ENCODE measurements at regions not wholly inside any gene's neighbourhood (a gene's known extent, or its start where the extent isn't known, plus 50 kb on each side); places are given as distances from the start of the nearest gene placed in this dataset.

- no peak for TF ChIP-seq CTCF (IDR thresholded peaks at IDR 0.05)
- Histone ChIP-seq H3K36me3 (replicated peaks in 1 of 2; ENCODE audit: control insufficient read depth in 1 of 2, insufficient read depth in 2 of 2, low read length in 2 of 2) (no peaks in the 10 kb centered on the region), H3K4me3 (replicated peaks in 1 of 3; ENCODE audit: low read depth in 2 of 3, low read length in 3 of 3) (no peak overlapping the region), H3K9ac (ENCODE audit: insufficient read depth, low read length, poor library complexity, severe bottlenecking) (no peak overlapping the region), H3K27ac (ENCODE audit: low read depth in 1 of 2, low read length in 2 of 2) (no peak overlapping the region), H3K4me1 (ENCODE audit: control insufficient read depth in 1 of 2, insufficient read depth in 2 of 2, low read length in 2 of 2) (no peaks in the 10 kb centered on the region), H2AFZ (ENCODE audit: insufficient read depth, low read depth, low read length, poor library complexity, severe bottlenecking) (no peak overlapping the region), H3K4me2 (replicated peaks; ENCODE audit: extremely low read depth, low read length, poor library complexity, severe bottlenecking) (no peak overlapping the region), H3K9me3 (replicated peaks in 1 of 2; ENCODE audit: control insufficient read depth in 1 of 2, insufficient read depth in 1 of 2, low read length in 2 of 2) (no peaks in the 10 kb centered on the region), H3K27me3 (ENCODE audit: control insufficient read depth in 2 of 2, insufficient read depth in 2 of 2, low read length in 2 of 2) (no peaks in the 10 kb centered on the region), H4K20me1 (ENCODE audit: insufficient read depth, low read length) (no peaks in the 10 kb centered on the region), H3K79me2 (ENCODE audit: insufficient read depth, low read length) (no peaks in the 10 kb centered on the region)
- intact Hi-C loops (cut with micrococcal nuclease): no loop called here
- Mint-ChIP-seq H3K4me3 (no peak overlapping the region), H3K4me1 (no peaks in the 10 kb centered on the region), H3K27me3 (ENCODE audit: low read depth in 3 of 3) (peaks cover 5 to 7% (median 5%) of the 10 kb centered on the region in 3 donors), H3K27ac (no peak overlapping the region), H3K36me3 (no peaks in the 10 kb centered on the region), H3K9me3 (peaks cover 0 to 4% (median 2%) of the 10 kb centered on the region in 7 donors)
- DNase-seq: no peak
- 87% methylated on average over 15 of the region's 15 CpGs for whole genome bisulfite sequencing (ENCODE audit: insufficient coverage)
Measured at GRCh38 chr16:86432691-86433090, 77.6 kb upstream of the FOXF1 start.

GRCh38 chr16:86436466-86437185 is 73.7 kb upstream of the FOXF1 start:
- H3K27me3 Mint-ChIP-seq (ENCODE audit: low read depth in 3 of 3): peaks cover 2 to 5% (median 2%) of the 10 kb centered on the region in 3 donors
- no peaks in the 10 kb centered on the region for H4K20me1 ChIP-seq (ENCODE audit: insufficient read depth, low read length)
- H3K36me3 Mint-ChIP-seq: no peaks in the 10 kb centered on the region
- no peak overlapping the region for H3K4me3 ChIP-seq (replicated peaks in 1 of 3; ENCODE audit: low read depth in 2 of 3, low read length in 3 of 3)
- H3K79me2 ChIP-seq (ENCODE audit: insufficient read depth, low read length): no peaks in the 10 kb centered on the region
- H2AFZ ChIP-seq (ENCODE audit: insufficient read depth, low read depth, low read length, poor library complexity, severe bottlenecking): no peak overlapping the region
- H3K4me2 ChIP-seq (replicated peaks; ENCODE audit: extremely low read depth, low read length, poor library complexity, severe bottlenecking): no peak overlapping the region
- H3K9me3 ChIP-seq (replicated peaks in 1 of 2; ENCODE audit: control insufficient read depth in 1 of 2, insufficient read depth in 1 of 2, low read length in 2 of 2): no peaks in the 10 kb centered on the region
- TF ChIP-seq CTCF (IDR thresholded peaks at IDR 0.05): no peak
- no peaks in the 10 kb centered on the region for H3K4me1 Mint-ChIP-seq
- DNase-seq: no peak
- intact Hi-C loops (cut with micrococcal nuclease): no loop called here
- H3K27me3 ChIP-seq (ENCODE audit: control insufficient read depth in 2 of 2, insufficient read depth in 2 of 2, low read length in 2 of 2): no peaks in the 10 kb centered on the region
- H3K27ac Mint-ChIP-seq: no peak overlapping the region
- H3K9me3 Mint-ChIP-seq: peaks cover 0 to 2% (median 0%) of the 10 kb centered on the region in 7 donors
- no peak overlapping the region for H3K27ac ChIP-seq (ENCODE audit: low read depth in 1 of 2, low read length in 2 of 2)
- 90% methylated on average over 5 of the region's 7 CpGs for WGBS (ENCODE audit: insufficient coverage)
- no peaks in the 10 kb centered on the region for H3K4me1 ChIP-seq (ENCODE audit: control insufficient read depth in 1 of 2, insufficient read depth in 2 of 2, low read length in 2 of 2)
- H3K4me3 Mint-ChIP-seq: no peak overlapping the region
- H3K9ac ChIP-seq (ENCODE audit: insufficient read depth, low read length, poor library complexity, severe bottlenecking): no peak overlapping the region
- H3K36me3 ChIP-seq (replicated peaks in 1 of 2; ENCODE audit: control insufficient read depth in 1 of 2, insufficient read depth in 2 of 2, low read length in 2 of 2): no peaks in the 10 kb centered on the region
